T47D (cell line): ENCODE measurements at regions not wholly inside any gene's neighbourhood (a gene's known extent, or its start where the extent isn't known, plus 50 kb on each side); places are given as distances from the start of the nearest gene placed in this dataset.
A peak's percentile ranks its signal among the peaks of the same experiment; 100 is the strongest.

Experiments
- DNase-seq, 2 experiments: peaks; one replicate each; pipeline versions ENCODE4 v3.0.0 to v3.0.0-alpha.2; 2011 to 2012; ENCODE audit warnings: low read depth in 1 of 2, low spot score in 1 of 2
- JUND ChIP-seq: IDR thresholded peaks from 2 replicates; pipeline ENCODE4 v1.6.1; 2012; ENCODE audit warnings: low read depth
- in situ Hi-C: cut with HindIII; loops from 2 replicates; pipeline ENCODE4 v1.10.0; 2016; ENCODE audit warnings: low sequenced_read_pairs, low pct_unique_long_range_greater_than_20kb

- TF ChIP-seq JUND, result no peak
- in situ Hi-C loops, result no loop called here
- DNase-seq, result no peak
Observed at GRCh38 chr13:47843005-47843404, 158.1 kb downstream of the SUCLA2 start.

GRCh38 chr13:47841151-47841550 lies 159.9 kb downstream of the SUCLA2 start:
- in situ Hi-C loops, result no loop called here
- DNase-seq, result no peak
- no peak for TF ChIP-seq JUND

DNA sequence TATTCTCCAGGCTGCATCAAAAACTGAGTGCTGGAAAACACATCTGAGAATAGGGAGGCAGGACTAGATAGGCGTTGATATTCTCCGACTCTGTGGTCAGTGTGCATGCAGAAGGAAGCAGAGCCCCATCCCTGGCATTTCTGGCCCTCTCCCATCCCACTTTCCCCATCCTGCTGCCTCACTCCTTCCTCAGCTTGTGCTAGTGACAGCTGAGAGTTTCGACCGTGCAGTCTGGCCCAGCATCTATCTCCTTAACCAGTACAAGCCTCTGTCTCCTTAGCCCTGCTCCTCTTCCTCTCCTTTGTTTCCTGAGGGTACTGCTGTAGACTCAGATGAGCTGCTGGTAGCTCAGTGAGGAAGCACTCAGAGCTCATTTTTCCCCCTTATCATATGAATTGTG lies 163.2 kb downstream of the SUCLA2 start:
- in situ Hi-C loops, result no loop called here
- DNase-seq, result no peak
- TF ChIP-seq JUND, result no peak

GRCh38 chr13:47837104-47837880 lies 163.8 kb downstream of the SUCLA2 start:
- no peak for TF ChIP-seq JUND
- DNase-seq, result no peak

DNA sequence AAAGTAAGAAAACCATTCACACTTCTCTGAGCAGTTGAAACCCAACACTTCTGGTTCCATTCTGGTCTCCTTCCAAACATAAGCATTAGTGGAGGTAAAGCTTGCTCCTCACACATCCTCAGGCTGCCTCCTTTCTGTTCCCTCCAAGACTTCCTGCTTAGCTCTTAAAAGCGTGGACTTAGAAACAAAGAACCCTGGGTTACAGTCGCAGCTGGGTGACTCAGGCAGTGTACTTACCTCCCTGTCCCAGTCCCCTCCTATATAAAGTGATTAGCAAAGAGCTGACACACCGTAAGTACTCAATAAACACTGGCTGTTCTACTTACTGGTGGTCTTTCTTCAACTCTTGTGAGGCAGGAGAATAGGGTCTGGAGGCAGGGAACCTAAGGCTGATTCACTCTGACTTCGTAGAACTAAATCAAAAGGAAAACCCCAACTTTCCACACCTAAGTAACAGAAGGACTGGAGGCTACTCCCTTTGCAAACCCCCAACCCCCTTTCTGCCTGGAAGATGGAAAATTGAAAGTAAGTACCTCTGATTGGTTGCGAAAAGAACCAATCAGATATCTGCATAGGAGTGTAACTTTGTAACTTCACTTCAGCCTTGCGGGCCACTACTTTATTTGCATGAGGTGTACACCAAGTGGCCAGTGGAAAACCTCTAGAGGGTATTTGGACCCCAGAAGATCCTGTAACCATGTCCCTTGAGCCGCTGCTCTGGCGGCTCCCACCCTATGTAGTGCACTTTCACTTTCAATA lies 165.4 kb downstream of the SUCLA2 start:
- in situ Hi-C loops, result no loop called here
- TF ChIP-seq JUND, result no peak
- DNase-seq, result no peak

More at GRCh38 chr13:47837104-47837880, 163.8 kb downstream of the SUCLA2 start:
- in situ Hi-C loops, result no loop called here

- no peak for TF ChIP-seq JUND
- in situ Hi-C loops, result no loop called here
- no peak for DNase-seq
Observed at GRCh38 chr13:47832458-47832972, 168.6 kb downstream of the SUCLA2 start.

DNA sequence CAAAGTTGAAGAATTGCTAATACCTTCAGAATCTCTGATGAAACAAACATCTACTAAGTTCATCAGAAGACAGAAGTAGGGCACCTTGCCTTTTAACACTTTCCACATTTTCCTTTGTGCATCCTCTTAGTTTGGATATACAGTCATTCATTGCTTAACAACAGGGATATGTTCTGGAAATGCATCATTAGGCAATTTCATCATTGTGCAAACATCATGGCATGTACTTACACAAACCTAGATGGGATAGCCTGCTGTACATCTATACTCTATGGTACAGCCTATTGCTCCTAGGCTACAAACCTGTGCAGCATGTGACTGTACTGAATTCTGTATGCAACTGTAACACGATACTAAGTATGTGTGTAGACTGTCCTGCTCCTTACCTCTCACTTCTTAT lies 169.8 kb downstream of the SUCLA2 start:
- TF ChIP-seq JUND, result no peak
- DNase-seq, result no peak
- in situ Hi-C loops, result no loop called here

DNA sequence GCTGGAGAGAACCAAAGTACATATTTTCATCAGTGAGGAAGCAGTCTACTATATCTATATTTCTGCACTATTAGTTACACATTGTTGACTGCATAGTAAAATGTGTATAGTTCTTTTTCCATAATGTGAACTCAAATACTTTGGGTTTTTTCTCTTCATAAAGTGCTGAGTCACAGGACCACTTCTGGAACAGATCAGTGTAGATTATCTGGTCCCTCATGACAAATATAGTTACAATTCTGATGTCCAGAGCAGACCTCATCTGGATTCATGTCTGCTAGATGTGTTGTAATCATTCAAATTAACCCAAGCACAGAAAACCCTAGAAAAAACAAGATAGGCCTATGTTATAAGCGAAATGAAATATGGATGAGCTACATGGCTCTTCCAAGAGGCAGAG lies 171.4 kb downstream of the SUCLA2 start:
- no peak for DNase-seq
- no peak for TF ChIP-seq JUND
- in situ Hi-C loops, result no loop called here

DNA sequence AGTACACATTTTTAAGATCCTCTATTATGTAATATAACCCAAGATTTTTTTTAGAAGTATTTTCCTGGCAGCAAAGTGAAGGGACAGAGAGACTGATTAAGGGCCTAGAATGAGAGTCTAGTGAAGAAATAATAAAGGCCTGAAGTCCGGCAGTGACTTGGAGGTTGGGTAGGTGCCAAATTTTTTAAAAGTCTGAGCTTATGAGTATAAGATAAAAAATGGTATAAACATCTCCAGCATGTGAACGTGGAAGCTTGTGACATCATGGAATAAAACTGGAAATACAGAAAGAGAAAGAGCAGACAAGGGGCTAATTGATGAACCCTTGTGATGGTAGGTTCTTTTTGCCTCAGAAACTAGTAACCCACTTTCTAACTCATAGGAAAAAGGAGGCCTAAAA lies 174.6 kb downstream of the SUCLA2 start:
- DNase-seq, result no peak
- in situ Hi-C loops, result no loop called here
- no peak for TF ChIP-seq JUND

DNA sequence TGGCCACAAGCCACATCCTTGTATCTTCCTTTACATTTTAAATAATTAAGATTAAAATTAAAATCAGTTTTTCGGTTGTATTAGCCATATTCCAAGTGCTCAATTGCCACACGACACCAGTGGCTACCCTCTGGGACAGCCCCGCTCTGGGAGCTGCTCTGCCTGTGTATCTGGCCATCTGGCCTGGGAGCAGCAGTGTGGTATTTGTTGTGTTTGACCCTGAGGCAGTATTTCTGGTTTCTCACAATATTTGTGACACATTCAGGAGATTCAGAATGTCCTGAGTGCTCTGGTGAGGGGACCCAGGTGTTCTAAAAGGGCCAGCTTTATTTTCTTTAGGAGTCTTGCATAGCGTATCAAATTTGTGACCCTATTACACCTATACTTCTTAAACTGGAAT lies 179.0 kb downstream of the SUCLA2 start:
- TF ChIP-seq JUND, result no peak
- in situ Hi-C loops, result no loop called here
- peak in 1 of 2 experiments; percentile 46 for DNase-seq

GRCh38 chr13:47816831-47817230 lies 184.2 kb downstream of the SUCLA2 start:
- no peak for TF ChIP-seq JUND
- in situ Hi-C loops, result no loop called here

GRCh38 chr13:47813718-47814117 lies 187.4 kb downstream of the SUCLA2 start:
- no peak for TF ChIP-seq JUND
- no peak for DNase-seq
- in situ Hi-C loops, result no loop called here

More at GRCh38 chr13:47816831-47817230, 184.2 kb downstream of the SUCLA2 start:
- no peak for DNase-seq

DNA sequence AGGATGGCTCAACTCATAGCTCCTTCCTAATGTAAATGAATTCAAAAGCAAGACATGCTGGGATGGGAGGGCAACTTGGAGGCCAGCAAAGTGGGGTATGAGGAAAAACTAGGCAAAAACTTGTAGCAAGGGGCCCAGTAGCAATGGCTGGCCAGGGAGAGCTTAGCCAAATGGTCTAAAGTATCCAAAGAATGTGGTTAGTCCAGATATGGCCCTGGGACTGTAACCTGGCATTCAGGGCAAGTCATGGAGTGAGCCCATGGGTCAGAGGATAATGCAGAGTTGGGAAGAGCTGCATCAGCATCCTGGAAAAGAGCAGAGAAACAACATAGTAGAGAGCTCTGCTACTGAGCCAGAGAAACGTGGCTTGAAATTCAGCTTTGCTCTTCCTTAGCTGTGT lies 191.7 kb downstream of the SUCLA2 start:
- no peak for TF ChIP-seq JUND
- in situ Hi-C loops, result no loop called here
- peak in 1 of 2 experiments; percentile 63 for DNase-seq
